Psoas muscle (tissue), 7 donors: ENCODE measurements at regions not wholly inside any gene's neighbourhood (a gene's known extent, or its start where the extent isn't known, plus 50 kb on each side); places are given as distances from the start of the nearest gene placed in this dataset.
A peak's percentile ranks its signal among the peaks of the same experiment; 100 is the strongest.

Experiments used
- ATAC-seq, 4 donors: fragments of 200-7000 bp; cut with Tn5 transposase; one replicate each; pipeline ENCODE4 v1.9.1; 2020; ENCODE audit warnings: moderate library complexity in 3 of 4, mild to moderate bottlenecking in 2 of 4
- DNase-seq, 2 donors: peaks; one replicate each; pipeline ENCODE4 v3.0.0-alpha.2; 2020
- H3K27ac ChIP-seq: fragments of 200-600 bp; one replicate; pipeline ENCODE4 v1.8.0; 2022
- H3K27me3 ChIP-seq, 3 donors: fragments of 200-600 bp in 1 of 3; one replicate each; pipeline versions ENCODE4 v1.6.1 to v1.8.0; 2013 to 2022; ENCODE audit warnings: low read length in 2 of 3, mild to moderate bottlenecking in 2 of 3, moderate library complexity in 1 of 3; ENCODE audit not compliant: insufficient read depth in 3 of 3
- H3K36me3 ChIP-seq, 2 donors: fragments of 200-600 bp in 1 of 2; one replicate each; pipeline versions ENCODE4 v1.6.1 to v1.8.0; 2013 to 2022; ENCODE audit warnings: low read depth in 1 of 2, mild to moderate bottlenecking in 1 of 2, moderate library complexity in 1 of 2; ENCODE audit not compliant: insufficient read depth in 1 of 2
- H3K4me1 ChIP-seq: fragments of 200-600 bp; one replicate; pipeline ENCODE4 v1.8.0; 2022
- H3K4me3 ChIP-seq: fragments of 200-600 bp; one replicate; pipeline ENCODE4 v1.8.0; 2022; ENCODE audit warnings: mild to moderate bottlenecking
- H3K9me3 ChIP-seq: fragments of 200-600 bp; one replicate; pipeline ENCODE4 v1.8.0; 2022
- WGBS, 3 donors: extraction: QIAGEN DNeasy Blood & Tissue Kit; methylation state at CpG; one replicate each; pipeline versions ENCODE4 v1.1.6 to v1.1.7; 2013; 5-methylcytosine and 5-hydroxymethylcytosine counted together
- intact Hi-C, 2 donors: fragments of 100-400 bp; cut with DNase I; formaldehyde crosslinking; loops; one replicate each; pipeline versions ENCODE4 v1.11.0 to v1.14.2; 2022
- TF ChIP-seq, protein P1 (sequence below): fragments of 200-600 bp; IDR thresholded peaks from one replicate; pipeline ENCODE4 v1.8.0; 2022; ENCODE audit warnings: antibody characterized with exemption
- donor health status: healthy with polysubstance abuse.
- donor health status: DM: no; HTN: no; CAD: no; lungs with moderate emphysema.
- donor health status: Bipolar disorder and iron deficiency.
- donor health status: healthy.
- donor health status: DM: yes; HTN: yes; CAD: no.
- donor health status: DM: no; HTN: no; CAD: no.
- donor health status: DM: yes; HTN: yes; CAD: no.

GRCh38 chr6:165222315-165223025 lies 86.9 kb downstream of the C6orf118 start:
- Histone ChIP-seq H3K27ac (no peak overlapping the region), H3K9me3 (no peaks in the 10 kb centered on the region), H3K4me3 (no peak overlapping the region), H3K36me3 (no peaks in the 10 kb centered on the region), H3K4me1 (no peaks in the 10 kb centered on the region), H3K27me3 (no peaks in the 10 kb centered on the region)
- TF ChIP-seq, protein P1, sequence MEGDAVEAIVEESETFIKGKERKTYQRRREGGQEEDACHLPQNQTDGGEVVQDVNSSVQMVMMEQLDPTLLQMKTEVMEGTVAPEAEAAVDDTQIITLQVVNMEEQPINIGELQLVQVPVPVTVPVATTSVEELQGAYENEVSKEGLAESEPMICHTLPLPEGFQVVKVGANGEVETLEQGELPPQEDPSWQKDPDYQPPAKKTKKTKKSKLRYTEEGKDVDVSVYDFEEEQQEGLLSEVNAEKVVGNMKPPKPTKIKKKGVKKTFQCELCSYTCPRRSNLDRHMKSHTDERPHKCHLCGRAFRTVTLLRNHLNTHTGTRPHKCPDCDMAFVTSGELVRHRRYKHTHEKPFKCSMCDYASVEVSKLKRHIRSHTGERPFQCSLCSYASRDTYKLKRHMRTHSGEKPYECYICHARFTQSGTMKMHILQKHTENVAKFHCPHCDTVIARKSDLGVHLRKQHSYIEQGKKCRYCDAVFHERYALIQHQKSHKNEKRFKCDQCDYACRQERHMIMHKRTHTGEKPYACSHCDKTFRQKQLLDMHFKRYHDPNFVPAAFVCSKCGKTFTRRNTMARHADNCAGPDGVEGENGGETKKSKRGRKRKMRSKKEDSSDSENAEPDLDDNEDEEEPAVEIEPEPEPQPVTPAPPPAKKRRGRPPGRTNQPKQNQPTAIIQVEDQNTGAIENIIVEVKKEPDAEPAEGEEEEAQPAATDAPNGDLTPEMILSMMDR, result no peak
- peak in 2 of 4 donors; percentile 40 to 51 for ATAC-seq
- DNase-seq, result no peak
- WGBS, 3 donors, result 68 to 83% (median 71%) methylated on average over 5 of the region's 5 CpGs
- intact Hi-C loops, result no loop called here

GRCh38 chr6:165220045-165220444 lies 89.4 kb downstream of the C6orf118 start:
- DNase-seq (no peak), ATAC-seq (no peak)
- Histone ChIP-seq H3K36me3 (no peaks in the 10 kb centered on the region), H3K4me3 (no peak overlapping the region), H3K9me3 (no peaks in the 10 kb centered on the region), H3K27me3 (no peaks in the 10 kb centered on the region), H3K4me1 (no peaks in the 10 kb centered on the region), H3K27ac (no peak overlapping the region)
- TF ChIP-seq, protein P1, result no peak
- intact Hi-C loops, result no loop called here
- WGBS, 3 donors, result 37 to 42% (median 42%) methylated on average over 5 of the region's 5 CpGs

- Histone ChIP-seq H3K4me1 (no peaks in the 10 kb centered on the region), H3K27me3 (no peaks in the 10 kb centered on the region), H3K36me3 (no peaks in the 10 kb centered on the region), H3K27ac (no peak overlapping the region), H3K9me3 (no peaks in the 10 kb centered on the region), H3K4me3 (no peak overlapping the region)
- DNase-seq, result no peak
- WGBS, 3 donors, result 53 to 61% (median 58%) methylated on average over 4 of the region's 4 CpGs
- TF ChIP-seq, protein P1, result no peak
- intact Hi-C loops, result no loop called here
- peak in 1 of 4 donors; percentile 38 for ATAC-seq
These were observed 89.8 kb downstream of the C6orf118 start for GRCh38 chr6:165219629-165220028.

DNA sequence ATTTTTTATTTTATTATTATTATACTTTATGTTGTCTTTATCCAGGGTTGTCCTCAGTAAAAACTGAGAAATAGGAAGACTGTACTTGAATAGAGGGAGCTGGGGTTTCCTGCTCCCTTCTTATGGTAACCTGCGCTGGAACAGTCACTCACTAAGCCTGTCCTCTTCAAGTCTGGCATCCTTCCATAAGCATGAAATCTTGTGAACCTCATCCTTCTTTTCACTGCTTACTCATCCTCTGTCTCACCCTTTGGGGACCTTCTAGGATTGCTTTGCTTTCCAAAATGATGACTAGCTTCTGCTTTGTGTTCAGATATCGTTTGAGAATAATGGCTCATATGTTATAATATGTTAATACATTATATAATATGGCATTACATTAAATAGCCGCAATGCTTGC lies 90.6 kb downstream of the C6orf118 start:
- DNase-seq, result no peak
- peak in 3 of 4 donors; percentile 62 to 87 (median 78) for ATAC-seq
- no peak overlapping the region for H3K4me3 ChIP-seq
- intact Hi-C loops, result no loop called here
- H3K4me1 ChIP-seq, result no peaks in the 10 kb centered on the region
- H3K36me3 ChIP-seq, result no peaks in the 10 kb centered on the region
- 33 to 54% (median 49%) methylated on average over 3 of the region's 3 CpGs for WGBS, 3 donors
- no peaks in the 10 kb centered on the region for H3K9me3 ChIP-seq
- TF ChIP-seq, protein P1, result no peak
- H3K27me3 ChIP-seq, result no peaks in the 10 kb centered on the region
- no peak overlapping the region for H3K27ac ChIP-seq

GRCh38 chr6:165206798-165207197 lies 102.6 kb downstream of the C6orf118 start:
- WGBS, 3 donors, result 62 to 72% (median 70%) methylated on average over 2 of the region's 2 CpGs
- Histone ChIP-seq H3K4me3 (no peak overlapping the region), H3K27me3 (no peaks in the 10 kb centered on the region), H3K36me3 (no peaks in the 10 kb centered on the region), H3K4me1 (no peaks in the 10 kb centered on the region), H3K27ac (no peak overlapping the region), H3K9me3 (no peaks in the 10 kb centered on the region)
- DNase-seq, result no peak
- intact Hi-C loops, result no loop called here
- TF ChIP-seq, protein P1, result no peak
- ATAC-seq, result no peak
